HCT116 (cell line): ENCODE measurements at regions not wholly inside any gene's neighbourhood (a gene's known extent, or its start where the extent isn't known, plus 50 kb on each side); places are given as distances from the start of the nearest gene placed in this dataset.

Experiments used
- ATAC-seq: fragments of 200-7000 bp; cut with Tn5 transposase; 2 replicates; pipeline ENCODE4 v1.9.1; 2020; ENCODE audit warnings: mild to moderate bottlenecking, moderate library complexity
- BruUV-seq: library from RNA; stranded (reverse); fragments of 400-500 nt; replicated peaks from 2 replicates; lab custom pipeline; 2021; lab: Mats Ljungman, UMichigan
- CTCF ChIA-PET: fragments of 300-600 bp; sonication (Branson Sonifier 250); formaldehyde crosslinking; loops from one replicate; lab custom pipeline; 2021; ENCODE audit warnings: antibody characterized with exemption; lab: Charles Lee
- POLR2A ChIA-PET: fragments of 300-600, 350-600 bp; sonication (Branson Sonifier 250); formaldehyde crosslinking; loops from one replicate; lab custom pipeline; 2021; ENCODE audit warnings: antibody characterized with exemption; lab: Charles Lee
- RAD21 ChIA-PET, 2 experiments: fragments of 300-600 bp; sonication (Branson Sonifier 250); formaldehyde crosslinking; loops; one replicate each; lab custom pipeline; 2023; ENCODE audit warnings: low total read pairs in 2 of 2; ENCODE audit not compliant: uncharacterized antibody in 2 of 2, unreplicated experiment in 2 of 2, low non-redundant PET in 1 of 2; lab: Charles Lee
- DNase-seq: peaks from one replicate; pipeline ENCODE4 v3.0.0-alpha.2; 2010; ENCODE audit warnings: low read depth, low spot score
- H2AFZ ChIP-seq: fragments of 200-600 bp; shearing (Covaris generic), sonication (generic); 2 replicates; pipeline ENCODE4 v1.6.1; 2017; ENCODE audit warnings: low read depth, mixed run types, mixed read lengths, antibody characterized with exemption, low read length; ENCODE audit not compliant: poor library complexity, severe bottlenecking
- H3K27ac ChIP-seq: 2 replicates; pipeline ENCODE4 v1.5.1; 2012; ENCODE audit warnings: low read depth, low read length
- H3K27me3 ChIP-seq: fragments of 200-600 bp; sonication (generic); 2 replicates; pipeline ENCODE4 v1.6.1; 2016; ENCODE audit warnings: mixed run types, low read length, mixed read lengths; ENCODE audit not compliant: insufficient read depth
- H3K36me3 ChIP-seq, 2 experiments: fragments of 200-500 bp in 1 of 2; fragments of 200-600 bp in 1 of 2; sonication (Bioruptor generic) in 1 of 2; sonication (generic) in 1 of 2; 2 replicates each; pipeline versions ENCODE4 v1.5.1 to v1.6.1; 2014 to 2016; ENCODE audit warnings: low read length in 2 of 2, inconsistent platforms in 1 of 2, mixed read lengths in 1 of 2, mixed run types in 1 of 2; ENCODE audit not compliant: insufficient read depth in 2 of 2, control insufficient read depth in 1 of 2
- H3K4me1 ChIP-seq, 2 experiments: fragments of 200-600 bp in 1 of 2; sonication (generic) in 1 of 2; 2 replicates each; pipeline versions ENCODE4 v1.5.1 to v1.6.1; 2012 to 2017; ENCODE audit warnings: low read length in 2 of 2, inconsistent platforms in 1 of 2, mild to moderate bottlenecking in 1 of 2, mixed read lengths in 1 of 2, mixed run types in 1 of 2, moderate library complexity in 1 of 2; ENCODE audit not compliant: insufficient read depth in 2 of 2, control insufficient read depth in 1 of 2
- H3K4me2 ChIP-seq: fragments of 200-600 bp; sonication (generic); 2 replicates; pipeline ENCODE4 v1.6.1; 2017; ENCODE audit warnings: mixed run types, low read length, mixed read lengths
- H3K4me3 ChIP-seq, 2 experiments: fragments of 200-600 bp in 1 of 2; sonication (generic) in 1 of 2; replicated peaks in 1 of 2; 2 replicates each; pipeline ENCODE4 v1.5.1; 2011 to 2016; ENCODE audit warnings: low read length in 2 of 2, control low read depth in 1 of 2, low read depth in 1 of 2, mild to moderate bottlenecking in 1 of 2, mixed read lengths in 1 of 2, mixed run types in 1 of 2
- H3K79me2 ChIP-seq: fragments of 200-600 bp; sonication (generic); 2 replicates; pipeline ENCODE4 v1.6.1; 2017; ENCODE audit warnings: mild to moderate bottlenecking, mixed run types, low read length, moderate library complexity, mixed read lengths; ENCODE audit not compliant: insufficient read depth
- H3K9ac ChIP-seq: fragments of 200-600 bp; sonication (generic); 2 replicates; pipeline ENCODE4 v1.6.1; 2016; ENCODE audit warnings: low read length, mixed read lengths
- H3K9me2 ChIP-seq: fragments of 200-600 bp; sonication (generic), shearing (Covaris generic); 2 replicates; pipeline ENCODE4 v1.6.1; 2017; ENCODE audit warnings: mixed run types, mild to moderate bottlenecking, moderate library complexity; ENCODE audit not compliant: insufficient read depth
- H3K9me3 ChIP-seq, 2 experiments: fragments of 200-500 bp in 1 of 2; fragments of 200-600 bp in 1 of 2; sonication (Bioruptor generic) in 1 of 2; sonication (generic) in 1 of 2; 2 replicates each; pipeline ENCODE4 v1.6.1; 2014 to 2017; ENCODE audit warnings: low read length in 2 of 2, mixed read lengths in 2 of 2, inconsistent platforms in 1 of 2, low read depth in 1 of 2, mild to moderate bottlenecking in 1 of 2, mixed run types in 1 of 2, moderate library complexity in 1 of 2; ENCODE audit not compliant: control insufficient read depth in 1 of 2, insufficient read depth in 1 of 2
- H4K20me1 ChIP-seq: fragments of 200-600 bp; sonication (generic), shearing (Covaris generic); 2 replicates; pipeline ENCODE4 v1.6.1; 2017; ENCODE audit warnings: mixed run types, mild to moderate bottlenecking, moderate library complexity; ENCODE audit not compliant: insufficient read depth
- CBX3 ChIP-seq: IDR thresholded peaks from 2 replicates; pipeline ENCODE4 v1.6.1; 2012; ENCODE audit warnings: low read depth
- ELF1 ChIP-seq: IDR thresholded peaks from 2 replicates; pipeline ENCODE4 v1.6.1; 2012; ENCODE audit warnings: low read depth, borderline replicate concordance
- EZH2 ChIP-seq: fragments of 200-600 bp; sonication (generic); IDR thresholded peaks from 2 replicates; pipeline ENCODE4 v1.6.1; 2017; ENCODE audit warnings: antibody characterized with exemption, mixed run types
- FOSL1 ChIP-seq: IDR thresholded peaks from 2 replicates; pipeline ENCODE4 v1.6.1; 2012; ENCODE audit warnings: low read depth
- POLR2A ChIP-seq: IDR thresholded peaks from 2 replicates; pipeline ENCODE4 v1.7.0; 2011; ENCODE audit warnings: borderline replicate concordance; ENCODE audit not compliant: insufficient read depth, insufficient read length; ENCODE audit errors: extremely low read depth
- POLR2AphosphoS5 ChIP-seq: IDR thresholded peaks from 2 replicates; pipeline ENCODE4 v1.6.1; 2011; ENCODE audit warnings: mild to moderate bottlenecking, low read depth, low read length, moderate library complexity
- SIN3A ChIP-seq: IDR thresholded peaks from 2 replicates; pipeline ENCODE4 v1.6.1; 2012; ENCODE audit warnings: low read depth
- YY1 ChIP-seq: IDR thresholded peaks from 2 replicates; pipeline ENCODE4 v1.6.1; 2011; ENCODE audit warnings: low read length, low read depth, moderate library complexity, mild to moderate bottlenecking; ENCODE audit not compliant: insufficient replicate concordance; ENCODE audit errors: extremely low read depth
- ZFX ChIP-seq: fragments of 450-650 bp; IDR thresholded peaks from 2 replicates; pipeline ENCODE4 v1.6.1; 2017
- ZNF274 ChIP-seq: fragments of 200-500 bp; sonication (Bioruptor generic); IDR thresholded peaks from 2 replicates; pipeline ENCODE4 v1.6.1; 2014; ENCODE audit warnings: mild to moderate bottlenecking, low read depth, low read length, inconsistent platforms
- intact Hi-C: fragments of 100-400 bp; cut with micrococcal nuclease; formaldehyde crosslinking; loops from 2 replicates; pipeline ENCODE4 v1.10.0; 2022
- TF ChIP-seq, protein P1 (sequence below): IDR thresholded peaks from 2 replicates; pipeline ENCODE4 v1.6.1; 2012
- TF ChIP-seq, protein P2 (sequence below): IDR thresholded peaks from 2 replicates; pipeline ENCODE4 v1.6.1; 2012

GRCh38 chr15:29323557-29323956, 53.9 kb upstream of the NSMCE3 start:
- Histone ChIP-seq H3K4me2 (no peak overlapping the region), H3K36me3 (no peaks in the 10 kb centered on the region), H3K9me2 (no peaks in the 10 kb centered on the region), H3K79me2 (no peaks in the 10 kb centered on the region), H3K27ac (no peak overlapping the region), H3K9me3 (no peaks in the 10 kb centered on the region), H3K9ac (no peak overlapping the region), H4K20me1 (no peaks in the 10 kb centered on the region), H2AFZ (no peak overlapping the region), H3K4me1 (no peaks in the 10 kb centered on the region), H3K27me3 (peaks cover 8% of the 10 kb centered on the region; the same call in 1 of the 2 replicates), H3K4me3 (no peak overlapping the region)
- ChIA-PET RAD21 (no interaction called here), POLR2A (no interaction called here), CTCF (no interaction called here)
- no peak for ATAC-seq
- no TSS peak for BruUV-seq
- intact Hi-C loops: loop anchor here (10.0 kb wide), 1 partner anchor 61 kb away; no protein-coding TSS in a partner anchor
- DNase-seq: no peak
- TF ChIP-seq SIN3A (no peak), EZH2 (no peak), CBX3 (no peak), FOSL1 (no peak)

DNA sequence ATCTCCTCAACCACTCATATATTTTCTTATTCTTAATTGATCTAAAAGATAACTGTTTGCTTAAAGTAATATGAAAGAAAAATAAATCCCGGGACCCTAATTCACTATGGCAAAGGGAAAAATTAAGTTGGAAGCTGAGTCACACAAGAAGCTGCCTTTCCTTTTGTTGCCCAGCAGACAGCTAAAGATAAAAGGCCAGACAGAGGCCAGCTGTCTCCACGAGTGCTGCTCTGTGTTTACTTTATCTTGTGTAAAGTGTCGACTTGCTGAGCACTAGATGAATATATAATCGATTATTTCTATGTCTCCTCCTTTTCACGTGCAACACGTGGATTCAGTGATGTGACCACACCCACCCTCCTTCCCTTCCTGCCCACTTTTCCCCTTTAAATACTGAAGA, 52.8 kb upstream of the NSMCE3 start:
- Histone ChIP-seq H2AFZ (no peak overlapping the region), H3K36me3 (no peaks in the 10 kb centered on the region), H3K4me3 (no peak overlapping the region), H3K4me2 (no peak overlapping the region), H3K9me3 (no peaks in the 10 kb centered on the region), H3K9me2 (no peaks in the 10 kb centered on the region), H3K4me1 (no peaks in the 10 kb centered on the region), H3K27me3 (peaks cover 14% of the 10 kb centered on the region; the same call in 1 of the 2 replicates)
- intact Hi-C loops: loop anchor here (10.0 kb wide), 1 partner anchor 62 kb away; no protein-coding TSS in a partner anchor
- DNase-seq: no peak
- ChIA-PET POLR2A (no interaction called here), RAD21 (no interaction called here)
- no peak for ATAC-seq
- TF ChIP-seq POLR2A (no peak), SIN3A (no peak), YY1 (no peak), ELF1 (no peak), ZFX (no peak), POLR2AphosphoS5 (no peak), ZNF274 (no peak), EZH2 (no peak)
- TF ChIP-seq, protein P1, sequence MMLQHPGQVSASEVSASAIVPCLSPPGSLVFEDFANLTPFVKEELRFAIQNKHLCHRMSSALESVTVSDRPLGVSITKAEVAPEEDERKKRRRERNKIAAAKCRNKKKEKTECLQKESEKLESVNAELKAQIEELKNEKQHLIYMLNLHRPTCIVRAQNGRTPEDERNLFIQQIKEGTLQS: no peak
- TF ChIP-seq, protein P2, sequence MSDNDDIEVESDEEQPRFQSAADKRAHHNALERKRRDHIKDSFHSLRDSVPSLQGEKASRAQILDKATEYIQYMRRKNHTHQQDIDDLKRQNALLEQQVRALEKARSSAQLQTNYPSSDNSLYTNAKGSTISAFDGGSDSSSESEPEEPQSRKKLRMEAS: no peak
- TF ChIP-seq, all 23 proteins: peak for 0
- BruUV-seq: no TSS peak
- CTCF ChIA-PET: no interaction called here
- H4K20me1 ChIP-seq: no peaks in the 10 kb centered on the region
- no peak overlapping the region for H3K9ac ChIP-seq
- H3K79me2 ChIP-seq: no peaks in the 10 kb centered on the region
- no peak overlapping the region for H3K27ac ChIP-seq
